ENCODE measurements at regions not wholly inside any gene's neighbourhood (a gene's known extent, or its start where the extent isn't known, plus 50 kb on each side); places are given as distances from the start of the nearest gene placed in this dataset.

DNA sequence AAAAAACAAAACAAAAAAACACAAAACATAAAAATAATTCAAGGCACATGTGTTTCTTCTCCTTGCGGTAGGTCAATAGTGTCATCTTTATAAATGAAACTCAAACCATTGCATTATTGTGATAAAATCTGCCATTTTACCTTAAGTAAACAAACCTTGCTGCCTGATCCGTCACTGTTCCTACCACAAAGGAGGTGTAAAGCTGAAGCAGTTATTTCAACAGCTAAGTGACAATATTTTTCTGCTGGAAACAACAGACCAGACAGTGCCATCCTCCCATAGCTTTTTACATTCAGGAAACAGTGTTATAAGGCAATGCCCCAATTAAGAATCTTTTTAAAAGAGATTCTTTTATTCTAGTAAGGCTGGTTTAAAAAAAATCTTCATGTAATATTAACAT is 242.7 kb downstream of the PPP1R2C start:
- H3K36me3 ChIP-seq = no peaks in the 10 kb centered on the region

GRCh38 chrX:42533761-42534160 is 244.2 kb downstream of the PPP1R2C start:
- no peak for DNase-seq
- intact Hi-C loops (cut with DNase I) = no loop called here
- Histone ChIP-seq H3K27ac (no peak overlapping the region), H3K27me3 (no peaks in the 10 kb centered on the region), H3K4me3 (no peak overlapping the region), H3K9ac (ENCODE audit: low read depth in 2 of 2, low read length in 2 of 2) (no peak overlapping the region), H3K4me1 (no peaks in the 10 kb centered on the region), H3K36me3 (no peaks in the 10 kb centered on the region), H3K9me3 (no peaks in the 10 kb centered on the region)
- no peak for TF ChIP-seq CTCF (IDR thresholded peaks at IDR 0.05)

More for the DNA sequence above, 242.7 kb downstream of the PPP1R2C start:
- Histone ChIP-seq H3K27me3 (no peaks in the 10 kb centered on the region), H3K9me3 (no peaks in the 10 kb centered on the region), H3K27ac (no peak overlapping the region), H3K4me1 (no peaks in the 10 kb centered on the region), H3K9ac (ENCODE audit: low read depth in 2 of 2, low read length in 2 of 2) (no peak overlapping the region), H3K4me3 (no peak overlapping the region)
- TF ChIP-seq CTCF (IDR thresholded peaks at IDR 0.05) = no peak
- intact Hi-C loops (cut with DNase I) = no loop called here
- DNase-seq = no peak

GRCh38 chrX:42531441-42531840 is 246.5 kb downstream of the PPP1R2C start:
- Histone ChIP-seq H3K4me1 (no peaks in the 10 kb centered on the region), H3K9me3 (no peaks in the 10 kb centered on the region), H3K36me3 (no peaks in the 10 kb centered on the region), H3K4me3 (no peak overlapping the region), H3K27ac (no peak overlapping the region), H3K9ac (ENCODE audit: low read depth in 2 of 2, low read length in 2 of 2) (no peak overlapping the region), H3K27me3 (no peaks in the 10 kb centered on the region)
- intact Hi-C loops (cut with DNase I) = no loop called here
- no peak for DNase-seq
- no peak for TF ChIP-seq CTCF (IDR thresholded peaks at IDR 0.05)

DNA sequence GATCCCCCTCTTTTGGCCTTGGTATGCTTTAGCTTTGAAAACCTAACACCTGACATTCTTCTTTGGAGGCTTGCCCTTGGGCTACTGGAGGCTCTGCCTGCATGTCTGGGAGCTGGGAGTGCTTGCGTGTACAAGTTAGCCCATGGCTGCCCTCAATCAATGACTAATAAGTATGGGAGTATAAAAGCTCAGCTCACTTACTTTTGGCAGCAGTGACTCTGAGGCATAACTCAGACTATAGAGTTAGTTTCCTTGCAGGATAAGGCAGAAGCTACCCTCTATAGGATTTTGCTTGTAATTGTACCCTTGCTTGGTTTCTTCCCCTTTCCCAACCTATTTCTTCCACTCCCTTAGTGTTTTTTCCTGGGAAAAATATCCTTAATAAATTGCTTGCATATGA is 247.9 kb downstream of the PPP1R2C start:
- Histone ChIP-seq H3K27ac (no peak overlapping the region), H3K9ac (ENCODE audit: low read depth in 2 of 2, low read length in 2 of 2) (no peak overlapping the region), H3K4me1 (no peaks in the 10 kb centered on the region), H3K4me3 (no peak overlapping the region), H3K9me3 (no peaks in the 10 kb centered on the region), H3K36me3 (no peaks in the 10 kb centered on the region), H3K27me3 (no peaks in the 10 kb centered on the region)
- TF ChIP-seq CTCF (IDR thresholded peaks at IDR 0.05) = no peak
- no peak for DNase-seq
- intact Hi-C loops (cut with DNase I) = no loop called here

GRCh38 chrX:42524379-42524778 is 253.6 kb downstream of the PPP1R2C start:
- no peaks in the 10 kb centered on the region for H3K36me3 ChIP-seq
- no peak for TF ChIP-seq CTCF (IDR thresholded peaks at IDR 0.05)
- no peaks in the 10 kb centered on the region for H3K9me3 ChIP-seq
- H3K4me1 ChIP-seq = no peaks in the 10 kb centered on the region
- no peaks in the 10 kb centered on the region for H3K27me3 ChIP-seq
- no peak for DNase-seq
- H3K27ac ChIP-seq = no peak overlapping the region
- intact Hi-C loops (cut with DNase I) = no loop called here
- no peak overlapping the region for H3K4me3 ChIP-seq
- no peak overlapping the region for H3K9ac ChIP-seq (ENCODE audit: low read depth in 2 of 2, low read length in 2 of 2)

Measured in colonic mucosa (tissue), 4 donors.